ENCODE measurements at regions not wholly inside any gene's neighbourhood (a gene's known extent, or its start where the extent isn't known, plus 50 kb on each side); places are given as distances from the start of the nearest gene placed in this dataset.

- TF ChIP-seq POLR2A (IDR thresholded peaks at IDR 0.05; ENCODE audit: low read depth, low read length) (no peak), CTCF (IDR thresholded peaks at IDR 0.05; ENCODE audit: extremely low read depth in 1 of 2, insufficient read depth in 1 of 2, low read depth in 1 of 2, low read length in 2 of 2) (no peak), EZH2 (IDR thresholded peaks at IDR 0.05; ENCODE audit: borderline replicate concordance, low read depth, low read length, severe bottlenecking) (no peak)
Measured at GRCh38 chr6:67394254-67394653, 1240.8 kb upstream of the ADGRB3 start.

All from endothelial cell of umbilical vein (primary cell).